Putamen (tissue), 1 donor: ENCODE measurements at regions not wholly inside any gene's neighbourhood (a gene's known extent, or its start where the extent isn't known, plus 50 kb on each side); places are given as distances from the start of the nearest gene placed in this dataset.
"Not testable (repeated sequence)": the region's sequence is repeated elsewhere in the genome, so short reads cannot be mapped to it uniquely, and the experiment has no call there.

ENCODE experiments used
- DNase-seq: peaks from one replicate; pipeline ENCODE4 v3.0.0-alpha.2; 2016; ENCODE audit warnings: low spot score

DNA sequence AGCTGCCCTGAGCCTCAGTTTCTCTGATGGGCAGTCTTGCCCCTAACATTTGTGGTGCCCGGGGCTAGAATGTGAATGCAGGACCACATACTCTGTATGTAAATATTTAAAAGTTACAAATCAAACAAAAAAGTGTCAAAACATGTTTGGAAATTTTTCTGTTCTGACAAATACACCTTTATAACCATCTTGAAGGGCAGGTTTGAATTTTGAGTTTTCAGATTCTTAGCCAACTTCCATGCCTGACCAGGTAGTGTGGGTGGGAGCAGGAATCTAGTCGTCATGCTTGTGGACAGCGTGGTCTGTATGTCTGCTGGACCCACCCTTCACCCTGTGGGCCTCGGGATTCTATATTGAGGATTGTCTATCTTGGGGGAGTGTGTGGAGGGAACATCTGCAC, 325.1 kb downstream of the SOX4 start:
- no peak for DNase-seq

DNA sequence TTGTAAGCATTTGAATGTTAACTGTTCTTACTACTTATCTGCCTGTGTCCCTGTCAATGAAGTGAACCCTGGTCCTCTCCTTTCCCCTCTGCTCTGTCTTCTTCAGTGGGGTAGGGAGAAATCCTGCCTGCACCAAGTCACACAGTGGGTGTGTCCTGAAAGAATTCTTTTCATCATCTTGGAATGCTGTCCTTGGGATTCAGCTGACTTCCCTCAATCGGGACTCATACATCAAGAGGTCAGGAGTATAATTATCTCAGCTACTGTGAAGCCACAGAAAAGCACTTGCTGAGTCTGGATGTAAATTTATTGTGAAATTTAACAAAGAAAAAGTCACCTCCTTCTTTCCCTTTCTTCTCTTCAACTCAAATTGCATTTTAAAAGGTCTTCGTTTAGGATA, 328.5 kb downstream of the SOX4 start:
- DNase-seq, result no peak

DNA sequence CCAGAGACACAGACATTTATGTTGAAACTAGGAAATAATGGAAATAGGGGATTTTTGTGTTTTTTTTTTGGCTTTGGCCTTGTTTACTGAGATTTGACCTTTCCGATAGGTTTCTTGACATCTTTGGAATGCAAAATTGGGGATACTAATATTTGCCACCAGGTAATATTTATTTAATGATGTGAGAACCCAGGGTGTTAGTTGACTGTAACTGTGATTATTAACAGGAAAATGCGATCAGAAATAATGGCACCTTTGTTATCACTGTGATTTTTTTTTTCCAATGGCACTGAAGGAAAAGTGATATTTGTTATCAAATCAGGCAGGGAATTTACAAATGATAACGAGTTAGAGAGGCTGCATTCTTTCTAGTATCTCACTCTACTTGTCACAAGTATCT, 330.5 kb downstream of the SOX4 start:
- DNase-seq, result no peak

DNA sequence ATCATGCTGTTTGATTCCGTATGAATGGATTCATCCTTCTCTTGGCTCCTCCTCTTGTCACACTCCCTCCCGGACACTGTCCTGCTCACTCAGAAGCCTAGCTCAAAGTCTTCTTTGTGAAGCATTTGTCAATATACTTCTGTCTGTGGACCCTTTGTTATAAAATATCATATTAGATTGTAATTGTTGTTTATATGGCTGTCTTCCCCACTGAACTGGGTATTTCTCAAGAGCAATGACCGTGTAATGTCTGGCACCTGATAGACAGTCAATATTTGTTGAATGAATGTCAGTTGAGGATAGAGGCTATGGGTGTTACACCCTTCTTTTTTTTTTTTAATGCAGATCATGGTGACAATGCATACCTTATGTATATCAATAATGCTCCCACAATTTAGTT, 335.3 kb downstream of the SOX4 start:
- DNase-seq, result no peak

- DNase-seq, result no peak
Measured at GRCh38 chr6:21931641-21932335, 338.2 kb downstream of the SOX4 start.

- no peak for DNase-seq
Measured at GRCh38 chr6:21933351-21933750, 339.8 kb downstream of the SOX4 start.

GRCh38 chr6:21935142-21935541, 341.6 kb downstream of the SOX4 start:
- no peak for DNase-seq

DNA sequence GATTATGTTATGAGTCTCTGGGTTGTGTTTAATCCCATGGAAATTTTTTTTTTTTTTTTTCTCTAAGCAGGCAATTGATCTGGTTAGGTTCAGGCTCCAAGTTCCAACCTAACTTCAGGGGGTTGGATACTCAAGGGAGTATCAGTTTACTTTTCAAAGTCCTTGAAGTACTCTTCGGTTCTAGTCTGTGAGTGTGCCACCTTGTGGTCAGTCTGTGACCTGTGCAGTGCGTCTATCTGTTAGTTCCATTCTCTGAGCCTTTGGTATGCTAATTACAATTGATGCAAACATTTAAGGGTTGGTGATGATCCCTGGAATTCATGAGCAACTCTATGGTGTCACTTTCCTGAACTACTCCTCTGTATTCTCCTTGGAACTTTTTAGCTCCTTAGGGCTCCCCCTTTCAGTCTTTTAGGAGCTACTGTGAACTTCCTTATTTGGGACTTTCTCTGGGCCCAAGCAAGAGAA, 342.0 kb downstream of the SOX4 start:
- DNase-seq, result no peak

GRCh38 chr6:21937466-21937865, 343.9 kb downstream of the SOX4 start:
- no peak for DNase-seq

- not testable (repeated sequence) for DNase-seq
Measured at GRCh38 chr6:21939066-21939465, 345.5 kb downstream of the SOX4 start.

DNA sequence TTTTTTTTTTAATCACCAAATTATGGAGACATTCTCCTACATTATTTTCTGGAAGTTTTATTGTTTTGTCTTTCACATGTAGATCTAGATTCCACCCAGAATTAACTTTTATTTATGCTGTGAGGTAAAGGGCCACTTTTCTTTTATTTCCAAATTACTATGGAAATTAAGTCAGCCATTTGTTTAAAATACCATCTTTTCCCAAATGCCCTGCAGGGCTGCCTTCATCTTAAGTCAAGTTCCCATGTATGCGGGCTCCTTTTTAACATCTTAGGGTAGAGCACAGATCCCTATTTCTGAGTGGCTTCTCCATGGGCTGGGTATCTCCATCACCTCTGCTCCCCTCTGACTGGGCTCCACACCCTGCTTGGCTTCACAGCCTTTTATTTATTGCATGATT, 348.4 kb downstream of the SOX4 start:
- DNase-seq, result no peak

DNA sequence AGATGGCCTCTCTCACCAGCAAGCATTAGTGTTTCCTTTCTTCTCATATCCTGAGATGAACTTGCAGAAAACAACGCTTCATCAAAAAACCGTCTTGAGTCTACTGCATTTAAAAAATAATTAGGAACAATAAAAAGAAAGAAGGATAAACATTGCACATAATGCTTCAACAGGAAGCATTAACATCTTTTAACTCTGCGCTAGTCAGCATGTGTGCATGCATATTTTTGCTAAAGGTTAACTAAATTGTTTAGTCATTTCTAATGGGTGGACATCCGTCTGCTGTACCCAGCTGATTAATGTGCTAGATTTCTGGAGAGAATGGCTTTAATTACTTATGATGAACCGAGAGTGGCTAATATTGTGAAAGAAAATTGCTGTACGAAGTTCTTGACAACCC, 349.3 kb downstream of the SOX4 start:
- no peak for DNase-seq

DNA sequence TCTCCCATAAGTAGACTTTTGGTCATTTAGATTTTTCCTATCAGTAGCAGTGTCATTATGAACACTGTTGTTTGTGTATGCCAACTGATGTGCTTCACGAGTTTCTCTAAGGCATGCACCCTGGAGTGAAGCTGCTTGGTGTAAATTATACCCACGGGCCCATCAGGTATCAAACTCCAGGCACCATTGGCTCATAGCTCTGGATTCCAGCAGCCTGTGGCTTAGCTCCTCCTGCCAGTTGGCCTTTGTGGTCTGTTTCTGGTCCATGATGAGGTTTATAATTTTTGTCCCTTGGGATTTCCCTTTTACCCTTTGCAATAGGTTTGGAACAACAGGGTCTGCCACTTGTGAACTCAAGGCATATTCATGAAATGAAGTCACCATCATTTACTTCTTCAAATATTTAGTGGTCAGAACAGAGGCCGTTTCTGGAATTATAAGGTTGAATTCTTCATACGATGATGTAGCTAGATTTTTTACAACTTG, 350.5 kb downstream of the PRL start:
- DNase-seq, result no peak

DNA sequence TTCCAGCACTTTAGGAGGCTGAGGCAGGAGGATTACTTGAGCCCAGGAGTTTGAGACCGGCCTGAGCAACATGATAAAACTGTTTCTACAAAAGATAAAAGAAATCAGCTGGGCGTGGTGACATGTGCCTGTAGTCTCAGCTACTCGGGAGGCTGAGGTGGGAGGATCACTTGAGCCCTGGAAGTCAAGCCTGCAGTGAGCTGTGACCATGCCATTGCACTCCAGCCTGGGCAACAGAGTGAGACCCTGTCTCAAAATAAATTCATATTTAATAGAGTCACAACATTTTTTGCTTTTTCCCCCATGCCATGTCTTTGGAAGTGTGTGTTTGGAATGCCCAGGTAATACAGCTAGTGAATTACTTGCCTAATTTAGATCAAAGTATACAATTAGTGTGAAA, 349.6 kb downstream of the PRL start:
- DNase-seq, result not testable (repeated sequence)

- DNase-seq, result no peak
Measured at GRCh38 chr6:21947731-21948386, 349.0 kb downstream of the PRL start.

DNA sequence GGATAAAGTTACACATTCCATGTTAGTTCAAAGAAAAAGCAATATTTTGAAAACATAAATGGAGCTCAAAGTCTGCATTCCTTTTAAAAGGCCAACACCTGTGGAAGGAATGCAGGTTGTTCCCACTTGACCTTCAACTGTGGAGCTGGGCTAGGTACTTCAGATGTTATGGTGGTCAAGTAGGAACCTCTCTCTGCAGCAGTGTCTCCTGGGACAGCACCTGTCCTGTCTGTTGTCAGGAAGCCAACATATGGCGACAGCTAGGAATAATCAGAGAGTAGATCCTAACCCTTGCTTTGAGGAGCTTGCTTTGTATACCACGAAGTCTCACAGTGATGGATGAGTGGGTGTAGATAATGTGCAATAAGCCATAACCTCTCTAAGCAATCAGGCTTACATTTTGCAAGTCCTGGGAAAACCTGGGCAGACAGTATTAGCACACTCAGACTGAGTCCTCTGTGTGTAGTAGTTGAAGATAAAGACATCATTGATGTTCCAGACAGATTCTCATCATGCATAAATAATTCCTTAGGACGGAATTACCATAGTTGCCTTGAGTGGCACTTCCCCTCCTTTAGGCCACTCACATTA, 347.5 kb downstream of the PRL start:
- DNase-seq, result no peak

- no peak for DNase-seq
Measured at GRCh38 chr6:21952367-21952766, 344.5 kb downstream of the PRL start.

DNA sequence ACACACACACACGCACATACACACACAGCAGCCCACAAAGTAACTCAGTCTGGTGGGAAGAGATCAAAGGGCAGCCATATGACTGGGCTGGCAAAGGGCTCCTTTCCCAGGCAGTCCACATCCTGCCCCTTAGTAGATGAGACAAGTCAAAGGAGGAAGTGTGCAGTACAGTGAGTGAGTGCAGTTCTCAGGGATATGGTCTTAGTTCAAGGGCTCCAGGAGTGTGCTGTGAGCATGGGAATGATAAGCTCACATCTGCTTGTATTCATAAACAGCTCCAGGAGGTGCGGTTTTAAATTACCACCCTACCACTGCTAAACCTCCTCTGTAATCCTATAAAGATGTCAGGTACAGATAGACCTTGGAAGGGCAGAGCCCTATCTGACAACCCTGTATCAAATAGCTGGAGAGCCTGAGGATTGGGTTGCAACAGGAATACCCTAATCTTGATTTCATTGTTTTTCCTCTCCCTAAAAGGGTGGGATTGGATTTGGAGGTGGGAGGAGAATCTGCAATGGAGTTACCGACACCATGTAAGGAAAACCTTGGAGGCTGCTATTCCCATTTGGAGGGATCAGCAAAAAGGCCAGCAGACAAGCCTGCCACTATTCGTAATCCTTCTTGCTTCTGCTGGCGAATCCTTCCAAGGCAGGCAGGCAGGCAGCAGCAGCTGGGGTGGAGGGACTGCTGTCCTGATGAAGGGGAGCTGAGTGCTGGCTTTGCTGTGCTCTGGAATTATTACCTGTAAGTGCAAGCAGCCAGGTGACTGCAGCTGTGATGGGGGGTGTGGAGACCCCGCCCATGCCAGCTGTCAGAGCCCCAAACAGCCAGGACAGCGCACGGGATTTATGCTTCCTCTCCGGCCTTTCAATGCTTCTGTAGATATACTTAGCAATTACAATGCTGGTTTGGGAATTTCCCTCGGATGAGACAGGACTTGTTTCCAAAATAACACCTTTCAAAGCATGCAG, 342.7 kb downstream of the PRL start:
- DNase-seq, result no peak

- no peak for DNase-seq
Measured at GRCh38 chr6:21955053-21955595, 341.7 kb downstream of the PRL start.

DNA sequence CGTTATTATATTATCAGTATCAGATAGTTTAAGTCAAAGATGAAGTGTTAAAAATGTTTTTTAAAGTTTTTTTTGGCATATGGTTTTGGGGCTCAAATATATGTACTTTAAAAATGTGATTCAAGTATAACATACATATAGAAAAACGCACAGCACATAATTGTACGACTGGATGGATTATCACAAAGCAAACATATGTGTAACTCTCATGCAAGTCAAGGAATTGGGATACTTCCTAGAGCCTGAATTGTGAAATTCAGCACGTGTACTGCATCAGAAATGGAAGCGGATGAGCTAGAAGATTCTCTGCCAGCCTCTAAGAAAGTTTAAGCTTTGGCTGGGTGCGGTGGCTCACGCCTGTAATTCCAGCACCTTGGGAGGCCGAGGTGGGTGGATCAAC, 340.9 kb downstream of the PRL start:
- no peak for DNase-seq

DNA sequence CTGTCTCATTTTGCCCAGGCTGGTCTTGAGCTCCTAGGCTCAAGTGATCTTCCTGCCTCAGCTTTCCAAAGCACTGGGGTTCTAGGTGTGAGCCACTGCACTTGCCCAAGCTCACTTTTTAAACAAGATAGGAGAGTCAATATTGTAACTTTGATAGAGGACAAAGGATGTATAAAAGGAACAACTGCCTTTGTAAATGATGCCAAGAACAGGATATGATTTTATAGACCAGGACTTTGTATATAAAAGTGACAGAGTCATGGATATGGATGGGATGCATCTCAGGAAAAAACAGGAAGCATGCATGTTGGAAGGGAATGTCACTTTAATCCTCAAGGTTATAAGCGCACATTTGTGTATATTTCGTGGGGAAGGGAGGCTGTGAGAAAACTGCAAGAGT, 338.4 kb downstream of the PRL start:
- no peak for DNase-seq

- no peak for DNase-seq
Measured at GRCh38 chr6:21961226-21961625, 335.6 kb downstream of the PRL start.
